ENCODE measurements at regions not wholly inside any gene's neighbourhood (a gene's known extent, or its start where the extent isn't known, plus 50 kb on each side); places are given as distances from the start of the nearest gene placed in this dataset.

GRCh38 chr10:121232494-121232893 lies 365.8 kb downstream of the FGFR2 start:
- Mint-ChIP-seq H3K27me3 (no peaks in the 10 kb centered on the region), H3K4me1 (no peaks in the 10 kb centered on the region), H3K4me3 (no peak overlapping the region), H3K27ac (no peak overlapping the region), H3K9me3 (peaks cover 15% of the 10 kb centered on the region), H3K36me3 (ENCODE audit: low read depth) (no peaks in the 10 kb centered on the region)
- ChIA-PET CTCF (no interaction called here), POLR2A (no interaction called here)
- no peak for DNase-seq

- ChIA-PET CTCF (no interaction called here), POLR2A (no interaction called here)
- Mint-ChIP-seq H3K9me3 (peaks cover 20% of the 10 kb centered on the region), H3K4me1 (no peaks in the 10 kb centered on the region), H3K27me3 (no peaks in the 10 kb centered on the region), H3K4me3 (no peak overlapping the region), H3K27ac (no peak overlapping the region), H3K36me3 (ENCODE audit: low read depth) (no peaks in the 10 kb centered on the region)
- no peak for DNase-seq
Observed at GRCh38 chr10:121235692-121236091, 362.6 kb downstream of the FGFR2 start.

- CTCF ChIA-PET = no interaction called here
- H3K36me3 Mint-ChIP-seq (ENCODE audit: low read depth) = no peaks in the 10 kb centered on the region
- H3K27ac Mint-ChIP-seq = no peak overlapping the region
- no peaks in the 10 kb centered on the region for H3K27me3 Mint-ChIP-seq
- H3K4me3 Mint-ChIP-seq = no peak overlapping the region
- peaks cover 22% of the 10 kb centered on the region for H3K9me3 Mint-ChIP-seq
- H3K4me1 Mint-ChIP-seq = no peaks in the 10 kb centered on the region
- DNase-seq = no peak
- POLR2A ChIA-PET = no interaction called here
Observed at GRCh38 chr10:121236621-121237020, 361.6 kb downstream of the FGFR2 start.

- Mint-ChIP-seq H3K27ac (no peak overlapping the region), H3K27me3 (no peaks in the 10 kb centered on the region), H3K4me1 (no peaks in the 10 kb centered on the region), H3K9me3 (peaks cover 19% of the 10 kb centered on the region), H3K36me3 (ENCODE audit: low read depth) (no peaks in the 10 kb centered on the region), H3K4me3 (no peak overlapping the region)
- CTCF ChIA-PET = no interaction called here
- POLR2A ChIA-PET = no interaction called here
- no peak for DNase-seq
Observed at GRCh38 chr10:121237718-121238117, 360.5 kb downstream of the FGFR2 start.

- Mint-ChIP-seq H3K36me3 (ENCODE audit: low read depth) (no peaks in the 10 kb centered on the region), H3K4me1 (no peaks in the 10 kb centered on the region), H3K9me3 (peaks cover 19% of the 10 kb centered on the region), H3K4me3 (no peak overlapping the region), H3K27ac (no peak overlapping the region), H3K27me3 (no peaks in the 10 kb centered on the region)
- ChIA-PET POLR2A (no interaction called here), CTCF (interaction anchor here (1.2 kb wide), 1 partner anchor 41 kb away, joined by 3 read pairs; no protein-coding TSS in a partner anchor)
- DNase-seq = no peak
Observed at GRCh38 chr10:121240011-121240410, 358.2 kb downstream of the FGFR2 start.

- Mint-ChIP-seq H3K27me3 (no peaks in the 10 kb centered on the region), H3K4me1 (no peaks in the 10 kb centered on the region), H3K27ac (no peak overlapping the region), H3K36me3 (ENCODE audit: low read depth) (no peaks in the 10 kb centered on the region), H3K9me3 (peaks cover 19% of the 10 kb centered on the region), H3K4me3 (no peak overlapping the region)
- POLR2A ChIA-PET = no interaction called here
- DNase-seq = no peak
- CTCF ChIA-PET = interaction anchor here (1.2 kb wide), 1 partner anchor 40 kb away, joined by 3 read pairs; no protein-coding TSS in a partner anchor
Observed at GRCh38 chr10:121240556-121240955, 357.7 kb downstream of the FGFR2 start.

- Mint-ChIP-seq H3K4me3 (no peak overlapping the region), H3K27me3 (no peaks in the 10 kb centered on the region), H3K9me3 (peaks cover 13% of the 10 kb centered on the region), H3K27ac (no peak overlapping the region), H3K36me3 (ENCODE audit: low read depth) (no peaks in the 10 kb centered on the region), H3K4me1 (no peaks in the 10 kb centered on the region)
- CTCF ChIA-PET = no interaction called here
- no peak for DNase-seq
- POLR2A ChIA-PET = no interaction called here
Observed at GRCh38 chr10:121241337-121241736, 356.9 kb downstream of the FGFR2 start.

GRCh38 chr10:121242741-121243608 lies 355.3 kb downstream of the FGFR2 start:
- H3K36me3 Mint-ChIP-seq (ENCODE audit: low read depth) = no peaks in the 10 kb centered on the region
- ChIA-PET POLR2A (no interaction called here), CTCF (no interaction called here)
- H3K27me3 Mint-ChIP-seq = no peaks in the 10 kb centered on the region
- no peak for DNase-seq
- H3K9me3 Mint-ChIP-seq = peaks cover 6% of the 10 kb centered on the region
- no peak overlapping the region for H3K4me3 Mint-ChIP-seq
- no peak overlapping the region for H3K27ac Mint-ChIP-seq
- H3K4me1 Mint-ChIP-seq = no peaks in the 10 kb centered on the region

- Mint-ChIP-seq H3K27me3 (no peaks in the 10 kb centered on the region), H3K4me1 (no peaks in the 10 kb centered on the region)
- CTCF ChIA-PET = no interaction called here
Observed at GRCh38 chr10:121243609-121244241, 354.5 kb downstream of the FGFR2 start.

GRCh38 chr10:121244818-121245217 lies 353.4 kb downstream of the FGFR2 start:
- Mint-ChIP-seq H3K4me3 (no peak overlapping the region), H3K36me3 (ENCODE audit: low read depth) (no peaks in the 10 kb centered on the region), H3K4me1 (no peaks in the 10 kb centered on the region), H3K27me3 (no peaks in the 10 kb centered on the region), H3K9me3 (peaks cover 6% of the 10 kb centered on the region), H3K27ac (no peak overlapping the region)
- ChIA-PET POLR2A (no interaction called here), CTCF (no interaction called here)
- DNase-seq = no peak

More at GRCh38 chr10:121243609-121244241, 354.5 kb downstream of the FGFR2 start:
- peaks cover 6% of the 10 kb centered on the region for H3K9me3 Mint-ChIP-seq
- H3K4me3 Mint-ChIP-seq = no peak overlapping the region
- no peak for DNase-seq
- POLR2A ChIA-PET = no interaction called here
- no peak overlapping the region for H3K27ac Mint-ChIP-seq
- H3K36me3 Mint-ChIP-seq (ENCODE audit: low read depth) = no peaks in the 10 kb centered on the region

- ChIA-PET CTCF (no interaction called here), POLR2A (no interaction called here)
- DNase-seq = no peak
- Mint-ChIP-seq H3K27me3 (no peaks in the 10 kb centered on the region), H3K9me3 (peaks cover 1% of the 10 kb centered on the region), H3K36me3 (ENCODE audit: low read depth) (no peaks in the 10 kb centered on the region), H3K4me1 (no peaks in the 10 kb centered on the region), H3K4me3 (no peak overlapping the region), H3K27ac (no peak overlapping the region)
Observed at GRCh38 chr10:121245754-121246153, 352.5 kb downstream of the FGFR2 start.

GRCh38 chr10:121248266-121248665 lies 350.0 kb downstream of the FGFR2 start:
- ChIA-PET CTCF (no interaction called here), POLR2A (no interaction called here)
- Mint-ChIP-seq H3K27me3 (no peaks in the 10 kb centered on the region), H3K27ac (no peak overlapping the region), H3K9me3 (no peaks in the 10 kb centered on the region), H3K4me3 (no peak overlapping the region), H3K4me1 (no peaks in the 10 kb centered on the region), H3K36me3 (ENCODE audit: low read depth) (no peaks in the 10 kb centered on the region)
- no peak for DNase-seq

- CTCF ChIA-PET = no interaction called here
- no peak for DNase-seq
- no peaks in the 10 kb centered on the region for H3K27me3 Mint-ChIP-seq
- H3K4me3 Mint-ChIP-seq = no peak overlapping the region
- no peaks in the 10 kb centered on the region for H3K9me3 Mint-ChIP-seq
- no peak overlapping the region for H3K27ac Mint-ChIP-seq
- H3K4me1 Mint-ChIP-seq = no peaks in the 10 kb centered on the region
- no peaks in the 10 kb centered on the region for H3K36me3 Mint-ChIP-seq (ENCODE audit: low read depth)
- POLR2A ChIA-PET = no interaction called here
Observed at GRCh38 chr10:121250995-121251764, 347.1 kb downstream of the FGFR2 start.

Data from activated CD4-positive, alpha-beta memory T cell treated with anti-CD3 and anti-CD28 coated beads, Interleukin-2, amount 10 ng/mL, durations not matched to agents 7 days and 5 days (primary cell).